GM12873 (cell line): ENCODE measurements at regions not wholly inside any gene's neighbourhood (a gene's known extent, or its start where the extent isn't known, plus 50 kb on each side); places are given as distances from the start of the nearest gene placed in this dataset.

Experiments used
- TF ChIP-seq, protein P1 (sequence below): IDR thresholded peaks from 2 replicates; pipeline ENCODE4 v1.5.1; 2012; ENCODE audit warnings: low read depth, mild to moderate bottlenecking, moderate library complexity, low read length, control low read depth; ENCODE audit not compliant: insufficient read depth; ENCODE audit errors: missing control alignments

DNA sequence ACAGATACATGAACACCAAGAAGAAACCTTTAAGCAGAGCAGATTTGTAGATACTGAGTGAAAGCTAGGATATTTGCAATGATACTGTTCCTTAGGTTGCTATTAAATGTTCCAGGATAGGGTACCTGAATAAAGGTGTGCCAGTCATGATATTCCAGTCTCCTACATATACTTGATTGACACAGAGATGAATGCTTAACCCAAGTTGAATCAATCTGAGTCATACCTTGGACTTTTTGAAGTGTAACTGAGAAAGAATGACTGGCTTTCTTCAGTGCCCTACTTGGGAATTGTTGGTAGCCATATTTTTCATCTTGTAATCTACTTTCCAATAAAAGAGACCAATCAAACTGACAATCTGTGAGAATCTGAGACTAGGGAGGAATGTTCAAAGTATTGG lies 805.7 kb upstream of the GHITM start:
- TF ChIP-seq, protein P1, sequence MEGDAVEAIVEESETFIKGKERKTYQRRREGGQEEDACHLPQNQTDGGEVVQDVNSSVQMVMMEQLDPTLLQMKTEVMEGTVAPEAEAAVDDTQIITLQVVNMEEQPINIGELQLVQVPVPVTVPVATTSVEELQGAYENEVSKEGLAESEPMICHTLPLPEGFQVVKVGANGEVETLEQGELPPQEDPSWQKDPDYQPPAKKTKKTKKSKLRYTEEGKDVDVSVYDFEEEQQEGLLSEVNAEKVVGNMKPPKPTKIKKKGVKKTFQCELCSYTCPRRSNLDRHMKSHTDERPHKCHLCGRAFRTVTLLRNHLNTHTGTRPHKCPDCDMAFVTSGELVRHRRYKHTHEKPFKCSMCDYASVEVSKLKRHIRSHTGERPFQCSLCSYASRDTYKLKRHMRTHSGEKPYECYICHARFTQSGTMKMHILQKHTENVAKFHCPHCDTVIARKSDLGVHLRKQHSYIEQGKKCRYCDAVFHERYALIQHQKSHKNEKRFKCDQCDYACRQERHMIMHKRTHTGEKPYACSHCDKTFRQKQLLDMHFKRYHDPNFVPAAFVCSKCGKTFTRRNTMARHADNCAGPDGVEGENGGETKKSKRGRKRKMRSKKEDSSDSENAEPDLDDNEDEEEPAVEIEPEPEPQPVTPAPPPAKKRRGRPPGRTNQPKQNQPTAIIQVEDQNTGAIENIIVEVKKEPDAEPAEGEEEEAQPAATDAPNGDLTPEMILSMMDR = no peak

DNA sequence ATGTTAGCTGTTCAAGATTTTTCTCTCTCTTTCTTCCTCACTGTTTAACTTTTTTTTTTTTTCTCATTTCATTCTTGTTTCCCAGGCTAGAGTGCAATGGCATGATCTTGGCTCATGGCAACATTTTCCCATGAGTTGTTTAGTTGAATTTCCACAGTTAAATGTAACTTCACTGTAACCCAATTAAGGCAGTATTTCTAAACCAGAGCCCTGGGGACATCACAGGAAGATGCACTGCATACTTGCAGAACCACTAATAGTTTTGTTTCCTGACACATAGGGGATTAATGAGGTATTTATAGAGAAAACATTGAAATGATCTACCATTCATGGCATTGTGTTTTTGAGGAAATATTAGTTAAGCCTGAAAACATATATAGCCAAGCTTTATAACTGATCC lies 795.6 kb upstream of the GHITM start:
- TF ChIP-seq, protein P1 = no peak

DNA sequence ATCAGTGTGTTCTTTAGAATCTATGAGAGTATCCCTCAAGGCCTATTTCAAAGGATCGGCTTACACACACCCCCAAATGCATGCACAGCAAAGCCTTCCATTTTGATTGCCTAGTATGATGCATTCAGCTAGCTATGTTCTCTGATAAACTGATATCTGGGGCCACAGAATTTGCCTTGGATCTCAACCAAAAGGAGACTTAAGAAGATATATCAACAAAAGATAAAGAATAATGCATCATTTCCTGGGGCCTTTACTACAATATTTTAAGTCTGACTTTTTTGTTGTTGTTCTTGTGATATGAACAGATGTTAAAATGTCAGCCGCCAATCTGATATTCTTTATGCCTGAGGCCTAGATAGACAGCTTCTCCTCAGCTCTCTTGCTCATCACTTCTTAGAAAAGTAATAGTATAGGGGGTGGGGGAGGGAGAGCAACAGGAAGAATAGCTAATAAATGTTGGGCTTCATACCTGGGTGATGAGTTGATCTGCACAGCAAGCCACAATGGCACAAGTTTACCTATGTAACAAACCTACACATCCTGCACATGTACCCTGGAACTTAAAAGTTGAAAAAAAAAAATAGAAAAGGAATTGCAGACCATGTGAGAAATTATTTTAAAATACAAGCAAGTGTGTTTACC lies 792.9 kb upstream of the GHITM start:
- TF ChIP-seq, protein P1 = no peak

DNA sequence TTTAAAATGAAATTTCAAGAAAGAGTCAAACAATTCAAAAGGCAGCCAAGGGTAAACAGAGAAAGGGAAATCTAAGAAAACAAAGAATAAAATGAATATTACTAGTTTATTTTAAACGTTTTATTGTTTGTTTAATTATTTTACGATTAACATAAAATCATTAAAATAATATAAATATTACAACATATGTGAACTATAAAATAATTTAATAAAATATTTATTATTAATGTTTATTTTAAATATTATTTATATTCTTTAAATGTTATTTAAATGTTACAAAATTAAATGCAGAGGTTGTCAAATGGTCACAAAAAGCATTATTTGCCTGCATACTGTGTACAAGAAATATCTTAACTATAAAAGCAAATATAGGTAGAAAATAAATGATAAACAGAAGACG lies 786.7 kb upstream of the GHITM start:
- TF ChIP-seq, protein P1 = no peak

DNA sequence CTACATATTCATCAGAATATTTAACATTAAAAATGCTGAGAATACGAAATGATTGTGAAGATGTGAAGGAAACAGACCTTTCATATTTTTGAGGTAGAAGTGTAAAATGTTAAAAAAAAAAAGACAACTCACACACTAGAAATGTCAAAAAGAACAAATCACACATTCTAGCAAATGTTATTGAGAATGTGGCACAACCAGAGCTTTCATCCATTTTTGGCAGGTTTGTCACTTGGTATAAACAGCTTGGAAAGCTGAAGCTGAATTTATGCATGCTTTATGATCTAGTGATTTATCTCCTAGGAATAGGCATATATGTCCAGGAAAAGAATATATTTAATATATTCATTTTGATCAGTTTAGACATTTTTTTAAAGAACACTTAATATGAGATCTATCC lies 784.9 kb upstream of the GHITM start:
- TF ChIP-seq, protein P1 = no peak

DNA sequence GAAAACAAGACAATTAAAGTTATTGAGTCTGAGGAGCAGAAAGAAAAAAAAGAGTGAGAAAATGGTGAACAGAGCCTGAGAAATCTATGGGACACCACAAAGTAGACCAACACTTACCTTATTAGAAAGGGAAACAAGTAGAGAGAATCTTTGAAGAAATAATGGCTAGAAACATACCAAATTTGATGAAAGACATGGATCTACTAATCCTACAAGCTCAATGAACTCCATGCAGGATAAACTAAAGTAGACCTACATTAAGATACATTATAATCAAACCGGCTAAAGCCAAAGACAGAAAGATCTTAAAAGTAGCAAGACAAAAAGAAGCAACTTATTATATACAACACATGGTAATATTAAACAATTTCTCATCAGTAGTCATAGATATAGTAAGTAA lies 782.3 kb upstream of the GHITM start:
- TF ChIP-seq, protein P1 = no peak

DNA sequence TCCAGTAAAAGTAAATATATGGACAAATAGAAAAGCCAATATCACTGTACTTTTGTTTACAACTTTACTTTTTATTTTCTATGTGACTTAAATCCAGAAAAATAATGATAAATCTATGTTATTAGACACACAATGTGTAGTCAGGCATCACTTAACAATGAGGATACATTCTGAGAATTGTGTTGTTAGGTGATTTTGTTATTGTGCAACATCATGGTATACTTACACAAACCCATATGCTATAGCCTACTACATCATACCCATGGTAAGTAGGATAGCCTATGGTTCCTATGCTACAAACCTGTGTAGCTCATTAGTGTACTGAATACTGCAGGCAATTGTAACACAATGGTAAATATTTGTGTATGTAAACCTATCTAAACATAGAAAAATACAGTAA lies 781.7 kb upstream of the GHITM start:
- TF ChIP-seq, protein P1 = no peak
